Activated T-cell treated with anti-CD3 and anti-CD28 coated beads, Interleukin-2, amount 50 U/mL, for 4 hours (primary cell): ENCODE measurements at regions not wholly inside any gene's neighbourhood (a gene's known extent, or its start where the extent isn't known, plus 50 kb on each side); places are given as distances from the start of the nearest gene placed in this dataset.
"Not testable (repeated sequence)": the region's sequence is repeated elsewhere in the genome, so short reads cannot be mapped to it uniquely, and the experiment has no call there.

Experiments used
- ATAC-seq, 2 donors: fragments of 200-7000 bp; cut with Tn5 transposase; one replicate each; pipeline ENCODE4 v1.10.0; 2021
- DNase-seq: peaks from one replicate; pipeline ENCODE4 v3.0.0-alpha.2; 2020
- H3K27me3 Mint-ChIP-seq: one replicate; pipeline ENCODE4 v1.8.0; 2021; ENCODE audit warnings: low read depth, mixed read lengths
- H3K36me3 Mint-ChIP-seq: one replicate; pipeline ENCODE4 v1.8.0; 2022; ENCODE audit warnings: mixed read lengths; ENCODE audit not compliant: insufficient read depth
- H3K4me1 Mint-ChIP-seq: one replicate; pipeline ENCODE4 v1.8.0; 2021; ENCODE audit warnings: low read depth, mixed read lengths
- H3K4me3 Mint-ChIP-seq: one replicate; pipeline ENCODE4 v1.8.0; 2021; ENCODE audit warnings: mild to moderate bottlenecking, moderate library complexity, mixed read lengths
- H3K9me3 Mint-ChIP-seq: one replicate; pipeline ENCODE4 v1.8.0; 2021; ENCODE audit warnings: mixed read lengths

- not testable (repeated sequence) for H3K4me1 Mint-ChIP-seq, H3K36me3 Mint-ChIP-seq, H3K9me3 Mint-ChIP-seq, H3K27me3 Mint-ChIP-seq
- H3K4me3 Mint-ChIP-seq = peak overlapping the region; percentile 97
- ATAC-seq (peak; percentile 85 to 87), DNase-seq (peak; percentile 51)
Observed at GRCh38 chr16:22436823-22437652, 62.6 kb upstream of the CDR2 start.

GRCh38 chr16:22436326-22436822, 62.0 kb upstream of the CDR2 start:
- H3K36me3 Mint-ChIP-seq, H3K27me3 Mint-ChIP-seq, ATAC-seq, H3K9me3 Mint-ChIP-seq, H3K4me1 Mint-ChIP-seq, DNase-seq: not testable (repeated sequence)
- peak overlapping the region; percentile 97 for H3K4me3 Mint-ChIP-seq

- not testable (repeated sequence) for H3K36me3 Mint-ChIP-seq, DNase-seq, ATAC-seq, H3K4me3 Mint-ChIP-seq, H3K9me3 Mint-ChIP-seq, H3K4me1 Mint-ChIP-seq, H3K27me3 Mint-ChIP-seq
Observed at GRCh38 chr16:22431314-22431713, 56.9 kb upstream of the CDR2 start.

GRCh38 chr16:22428654-22429053, 54.2 kb upstream of the CDR2 start:
- peaks cover 7% of the 10 kb centered on the region for H3K4me1 Mint-ChIP-seq
- peaks cover 19% of the 10 kb centered on the region for H3K36me3 Mint-ChIP-seq
- ATAC-seq = no peak
- H3K4me3 Mint-ChIP-seq = no peak overlapping the region
- H3K9me3 Mint-ChIP-seq = no peaks in the 10 kb centered on the region
- DNase-seq = no peak
- no peaks in the 10 kb centered on the region for H3K27me3 Mint-ChIP-seq

- Mint-ChIP-seq H3K27me3 (no peaks in the 10 kb centered on the region), H3K4me3 (no peak overlapping the region), H3K9me3 (no peaks in the 10 kb centered on the region), H3K36me3 (peaks cover 27% of the 10 kb centered on the region), H3K4me1 (peaks cover 7% of the 10 kb centered on the region)
- ATAC-seq = no peak
- DNase-seq = no peak
Observed at GRCh38 chr16:22427556-22427955, 53.1 kb upstream of the CDR2 start.

- H3K4me1 Mint-ChIP-seq = peaks cover 3% of the 10 kb centered on the region
- DNase-seq (no peak), ATAC-seq (no peak)
- H3K4me3 Mint-ChIP-seq = no peak overlapping the region
- no peaks in the 10 kb centered on the region for H3K9me3 Mint-ChIP-seq
- peaks cover 34% of the 10 kb centered on the region for H3K36me3 Mint-ChIP-seq
- no peaks in the 10 kb centered on the region for H3K27me3 Mint-ChIP-seq
Observed at GRCh38 chr16:22425847-22426246, 51.4 kb upstream of the CDR2 start.

GRCh38 chr16:22425036-22425801, 50.8 kb upstream of the CDR2 start:
- DNase-seq = no peak
- Mint-ChIP-seq H3K27me3 (no peaks in the 10 kb centered on the region), H3K36me3 (peaks cover 36% of the 10 kb centered on the region), H3K4me1 (peaks cover 2% of the 10 kb centered on the region), H3K9me3 (no peaks in the 10 kb centered on the region), H3K4me3 (no peak overlapping the region)
- ATAC-seq = no peak

- no peak for DNase-seq
- no peak for ATAC-seq
- H3K9me3 Mint-ChIP-seq = no peaks in the 10 kb centered on the region
- no peaks in the 10 kb centered on the region for H3K4me1 Mint-ChIP-seq
- H3K4me3 Mint-ChIP-seq = no peak overlapping the region
- no peaks in the 10 kb centered on the region for H3K27me3 Mint-ChIP-seq
- H3K36me3 Mint-ChIP-seq = peaks cover 43% of the 10 kb centered on the region
Observed at GRCh38 chr16:22424161-22424937, 49.9 kb upstream of the CDR2 start.
